Kidney capillary endothelial cell (primary cell): ENCODE measurements at regions not wholly inside any gene's neighbourhood (a gene's known extent, or its start where the extent isn't known, plus 50 kb on each side); places are given as distances from the start of the nearest gene placed in this dataset.
"Not testable (repeated sequence)": the region's sequence is repeated elsewhere in the genome, so short reads cannot be mapped to it uniquely, and the experiment has no call there.

Experiments used
- DNase-seq: peaks from one replicate; pipeline ENCODE4 v3.0.0-alpha.2; 2018; ENCODE audit warnings: low spot score

- DNase-seq, result not testable (repeated sequence)
Observed at GRCh38 chr4:189667386-189667785, 273.3 kb upstream of the FRG1 start.

DNA sequence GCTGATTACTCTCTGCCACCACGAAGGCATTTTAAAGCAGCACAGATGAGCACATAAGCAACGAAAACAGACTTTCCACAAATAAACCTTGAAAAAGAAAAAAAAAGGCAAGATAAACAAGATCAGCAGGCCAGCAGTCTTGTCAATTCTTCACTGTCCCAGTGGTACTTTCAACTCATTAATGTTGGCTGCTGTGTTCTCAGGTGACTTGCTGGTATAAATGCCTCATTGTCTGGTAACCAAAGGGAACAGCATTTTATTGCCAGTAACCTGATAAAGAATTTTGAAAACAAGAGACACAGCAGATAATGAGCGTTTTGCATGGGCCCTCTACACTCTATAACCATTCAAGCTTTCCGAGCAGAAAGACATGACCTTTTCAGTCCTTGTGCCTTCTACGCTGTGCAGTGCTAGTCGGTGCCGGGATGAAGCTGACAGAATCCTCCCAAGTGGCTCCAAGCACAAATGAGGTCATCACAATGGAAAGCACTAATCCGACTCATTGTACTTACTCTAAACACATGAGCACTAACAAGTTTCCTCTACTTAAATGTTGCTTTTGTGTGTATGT, 242.9 kb upstream of the FRG1 start:
- not testable (repeated sequence) for DNase-seq

DNA sequence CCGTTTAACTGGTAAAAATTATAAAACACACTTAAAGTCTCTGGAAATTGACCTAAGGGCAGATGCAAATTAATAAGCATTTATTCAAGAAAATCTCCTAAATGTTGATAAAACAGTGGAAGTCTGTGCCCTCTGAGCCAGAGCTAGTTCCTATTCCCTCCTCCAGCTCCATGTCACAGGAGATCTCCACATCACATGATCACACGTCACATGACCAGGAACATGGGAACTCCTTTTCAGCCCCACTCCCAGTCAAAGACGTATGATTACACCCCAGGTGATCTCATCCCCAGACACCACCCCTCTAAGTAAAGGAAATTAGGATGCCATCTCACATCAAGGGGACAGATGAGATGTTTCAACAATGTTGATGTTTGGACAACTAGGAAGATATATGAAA, 237.7 kb upstream of the FRG1 start:
- DNase-seq, result not testable (repeated sequence)

DNA sequence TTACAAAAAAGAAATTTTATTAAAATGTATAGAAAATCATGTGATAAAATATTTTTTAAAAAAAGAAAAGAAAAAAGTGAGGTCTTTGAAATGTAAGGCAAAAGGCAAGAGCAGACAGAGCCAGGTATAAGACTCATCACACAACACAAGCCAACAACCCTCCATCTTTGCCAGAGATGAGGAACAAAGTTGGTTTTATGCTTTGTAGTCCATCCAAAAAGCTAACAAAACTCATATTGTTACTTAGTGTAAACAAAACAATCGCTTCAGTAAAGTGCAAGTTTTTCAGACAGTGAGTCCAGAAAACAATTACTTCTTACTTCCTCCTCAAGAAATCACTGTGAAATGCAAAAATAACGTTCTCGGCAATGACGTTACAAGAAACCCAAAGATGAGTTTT, 233.9 kb upstream of the FRG1 start:
- not testable (repeated sequence) for DNase-seq

- not testable (repeated sequence) for DNase-seq
Observed at GRCh38 chr4:189707227-189707626, 233.4 kb upstream of the FRG1 start.

DNA sequence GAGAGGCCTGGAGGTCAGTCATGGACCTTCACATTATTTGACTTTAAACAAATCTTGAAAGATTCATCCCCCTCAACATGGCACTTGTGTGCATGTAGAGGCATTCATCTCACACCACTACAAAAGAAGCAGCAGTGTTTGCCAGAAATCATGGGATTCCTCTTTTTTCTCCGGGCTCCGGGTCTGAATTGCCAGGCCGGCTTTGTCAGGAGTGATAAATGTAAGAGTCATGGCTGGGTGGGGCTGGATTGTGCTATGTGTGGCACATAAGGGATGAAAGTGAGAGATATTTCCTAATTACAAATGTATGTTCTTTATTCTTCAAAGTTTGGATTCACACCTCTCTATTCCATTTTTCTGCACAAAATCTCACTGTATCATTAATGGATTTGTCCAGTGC, 228.7 kb upstream of the FRG1 start:
- not testable (repeated sequence) for DNase-seq

DNA sequence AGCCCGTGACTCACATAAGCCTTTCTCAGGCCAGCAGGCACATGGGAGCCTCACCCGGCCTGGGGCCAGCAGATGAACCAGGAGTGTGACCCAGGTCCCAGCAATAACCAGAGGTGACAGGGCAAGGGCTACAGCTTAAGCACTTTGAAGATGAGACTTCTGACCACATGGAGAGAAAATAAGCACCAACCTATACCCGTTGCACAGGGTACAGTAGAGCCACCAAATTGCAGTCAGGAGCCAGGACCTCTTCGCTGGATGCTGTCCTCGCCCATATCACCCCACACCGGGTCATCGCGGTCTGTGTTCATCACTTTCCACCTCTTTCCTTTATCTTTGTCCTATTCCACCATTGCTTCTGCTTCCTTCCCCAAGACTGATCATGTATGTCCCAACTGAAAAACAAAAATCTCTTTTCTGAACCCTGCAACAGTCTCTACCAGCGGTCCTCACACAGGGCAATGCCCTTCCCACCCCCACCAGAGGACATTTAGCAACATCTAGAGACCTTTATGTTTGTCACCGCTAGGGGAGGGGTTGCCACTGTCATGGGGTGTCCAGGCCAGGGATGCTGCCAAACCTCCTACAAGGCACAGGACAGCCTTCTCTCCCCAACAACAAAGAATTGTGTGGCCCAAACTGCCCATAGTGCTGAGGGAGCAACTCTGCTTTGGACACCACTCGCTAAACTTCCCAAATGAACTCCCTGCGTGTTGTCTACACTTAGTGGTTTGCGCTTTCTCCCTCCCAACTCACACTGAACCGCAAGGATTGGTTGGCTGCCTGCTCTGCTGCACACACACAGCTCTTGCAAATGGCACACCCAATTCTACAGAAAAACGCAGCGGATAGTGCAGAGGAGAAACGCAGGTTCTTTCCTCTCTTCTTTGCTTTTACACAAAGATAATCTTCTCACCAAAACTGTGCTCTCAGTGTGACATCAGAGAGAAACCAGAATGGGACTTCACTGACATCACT, 219.4 kb upstream of the FRG1 start:
- DNase-seq, result not testable (repeated sequence)

DNA sequence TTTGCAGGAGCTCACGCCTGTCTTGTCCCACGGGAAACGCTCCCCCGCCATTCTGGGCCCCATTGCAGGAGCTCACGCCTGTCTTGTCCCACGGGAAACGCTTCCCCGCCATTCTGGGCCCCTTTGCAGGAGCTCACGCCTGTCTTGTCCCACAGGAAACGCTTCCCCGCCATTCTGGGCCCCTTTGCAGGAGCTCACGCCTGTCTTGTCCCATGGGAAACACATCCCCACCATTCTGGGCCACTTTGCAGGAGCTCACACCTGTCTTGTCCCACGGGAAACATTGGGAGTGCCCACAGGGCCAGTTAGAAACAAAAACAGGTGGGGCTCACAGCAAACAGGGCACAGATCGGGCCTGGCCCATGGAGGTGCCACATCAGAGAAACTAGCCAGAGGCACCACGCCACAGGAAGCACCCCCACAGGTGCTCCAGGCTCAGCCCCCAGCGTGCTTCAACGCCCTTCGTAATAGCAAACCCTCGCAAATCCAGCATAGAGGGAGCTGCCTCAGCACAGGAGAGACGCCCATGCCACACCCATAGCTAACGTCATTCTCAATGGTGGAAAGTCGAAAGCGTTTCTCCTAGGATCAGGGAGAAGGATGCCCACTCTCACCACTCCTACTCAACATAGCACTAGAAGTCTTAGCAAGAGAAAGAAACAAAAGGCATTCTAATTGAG, 218.2 kb upstream of the FRG1 start:
- DNase-seq, result not testable (repeated sequence)

GRCh38 chr4:189727982-189728638, 212.6 kb upstream of the FRG1 start:
- DNase-seq, result not testable (repeated sequence)

DNA sequence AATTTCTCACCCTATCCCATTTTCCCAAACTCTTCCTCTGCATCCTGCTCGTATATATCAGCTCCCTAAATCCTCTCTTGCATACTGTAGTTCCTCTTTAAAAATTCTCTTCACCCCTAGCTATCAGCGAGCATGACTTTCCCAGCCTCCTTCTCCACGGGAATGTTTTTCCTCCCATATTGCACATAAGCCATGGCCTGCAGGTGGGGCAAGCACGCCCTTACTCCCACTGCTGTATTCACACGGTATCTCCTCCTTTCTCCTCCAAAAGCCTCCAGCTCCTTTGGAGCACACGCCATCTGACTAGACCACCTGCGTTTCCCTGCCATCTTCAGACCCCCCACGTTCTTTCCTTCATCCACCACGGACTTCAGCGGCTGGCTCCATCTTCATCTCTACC, 208.7 kb upstream of the FRG1 start:
- not testable (repeated sequence) for DNase-seq

GRCh38 chr4:189733507-189733906, 207.2 kb upstream of the FRG1 start:
- DNase-seq, result not testable (repeated sequence)

DNA sequence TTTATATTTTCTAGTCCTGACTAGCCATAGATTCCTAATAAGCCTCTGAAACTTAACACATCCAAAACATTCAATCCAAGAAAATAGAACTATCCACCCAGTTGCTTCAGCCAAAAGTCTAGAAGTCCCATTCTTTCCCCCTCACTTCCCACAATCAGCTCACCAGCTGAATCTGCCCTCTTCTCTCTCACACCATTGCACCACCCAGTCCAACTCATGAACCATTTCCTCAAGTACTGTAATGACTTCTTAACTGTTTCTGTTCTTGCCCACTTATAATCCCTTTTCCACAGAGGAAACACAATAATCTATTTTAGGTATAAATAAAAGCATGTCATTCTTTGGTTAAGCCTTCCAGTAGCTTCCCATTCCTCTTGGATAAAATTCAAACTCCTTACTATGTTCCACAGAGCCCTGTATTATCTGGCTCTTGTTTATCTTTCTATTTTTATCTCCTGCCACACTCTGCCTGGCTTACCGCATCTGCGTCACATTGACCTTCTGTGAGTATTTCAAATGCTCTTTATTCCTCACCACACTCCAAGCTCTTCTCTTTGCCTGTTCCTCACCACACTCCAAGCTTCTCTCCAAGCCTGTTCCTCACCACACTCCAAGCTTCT, 205.9 kb upstream of the FRG1 start:
- DNase-seq, result not testable (repeated sequence)

DNA sequence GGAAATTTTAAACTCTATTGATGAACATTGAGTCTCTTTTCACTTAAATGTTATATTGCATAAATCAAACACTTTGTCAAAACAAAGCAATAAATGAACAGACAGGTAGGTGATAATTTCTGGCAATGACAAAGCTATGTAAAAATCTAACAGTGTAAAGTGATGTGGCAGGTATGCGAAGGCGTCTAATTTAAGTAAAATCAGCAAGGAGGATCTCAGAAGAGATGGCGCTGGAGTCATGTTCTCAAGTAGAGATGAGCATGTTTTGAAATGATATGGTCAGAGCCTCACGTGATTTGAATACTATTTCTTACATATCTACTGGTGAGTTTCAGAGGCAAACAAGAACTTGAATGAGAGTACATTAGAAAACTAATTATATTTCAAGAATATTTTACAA, 204.0 kb upstream of the FRG1 start:
- DNase-seq, result not testable (repeated sequence)

DNA sequence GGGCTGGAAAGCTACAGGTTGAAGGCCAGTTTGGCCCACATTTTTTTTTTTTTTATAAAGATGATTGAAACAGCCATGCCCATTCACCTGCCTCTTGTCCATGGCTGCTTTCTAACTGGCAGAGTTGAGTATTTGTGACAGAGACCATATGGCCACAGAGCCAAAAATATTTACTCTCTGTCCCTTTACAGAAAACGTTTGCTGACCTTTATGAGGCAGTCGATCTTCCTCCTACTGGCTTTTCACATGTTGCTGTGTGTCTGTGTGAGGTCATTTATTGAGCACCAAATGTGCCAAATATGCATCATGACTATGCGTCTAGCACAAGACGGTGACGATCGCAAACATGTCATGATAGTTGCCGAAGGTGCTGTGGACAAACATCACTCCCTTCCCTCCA, 200.6 kb upstream of the FRG1 start:
- not testable (repeated sequence) for DNase-seq

DNA sequence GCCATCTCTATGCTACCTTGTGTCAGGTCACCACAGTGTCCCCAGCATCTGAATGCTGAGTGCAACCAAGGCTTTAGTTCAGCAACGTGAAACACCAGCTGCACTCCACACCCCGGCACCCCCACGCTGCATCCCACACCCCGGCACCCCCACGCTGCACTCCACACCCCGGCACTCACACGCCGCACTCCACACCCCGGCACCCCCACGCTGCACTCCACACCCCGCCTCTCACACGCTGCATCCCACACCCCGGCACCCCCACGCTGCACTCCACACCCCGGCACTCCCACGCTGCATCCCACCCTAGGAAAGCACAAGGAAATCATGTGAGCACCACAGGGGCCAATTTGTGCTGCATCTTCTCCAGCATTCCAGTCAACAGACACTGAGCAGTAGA, 199.8 kb upstream of the FRG1 start:
- DNase-seq, result no peak

DNA sequence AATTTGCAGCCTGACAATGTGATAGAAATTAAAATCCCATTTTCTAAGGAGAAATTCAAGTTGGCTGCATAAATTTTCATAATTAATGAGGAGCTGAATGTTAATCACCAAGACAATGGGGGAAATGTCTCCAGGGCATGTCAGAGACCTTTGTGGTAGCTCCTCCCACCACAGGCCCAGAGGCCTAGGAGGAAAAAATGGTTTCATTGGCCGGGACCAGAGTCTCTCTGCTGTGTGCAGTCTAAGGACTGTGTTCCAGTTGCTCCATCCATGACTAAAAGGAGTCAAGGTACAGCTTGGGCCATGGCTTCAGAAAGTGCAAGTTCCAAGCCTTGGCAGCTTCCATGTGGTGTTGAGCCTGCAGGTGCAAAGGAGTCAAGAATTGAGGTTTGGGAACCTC, 187.6 kb upstream of the FRG1 start:
- DNase-seq, result not testable (repeated sequence)

DNA sequence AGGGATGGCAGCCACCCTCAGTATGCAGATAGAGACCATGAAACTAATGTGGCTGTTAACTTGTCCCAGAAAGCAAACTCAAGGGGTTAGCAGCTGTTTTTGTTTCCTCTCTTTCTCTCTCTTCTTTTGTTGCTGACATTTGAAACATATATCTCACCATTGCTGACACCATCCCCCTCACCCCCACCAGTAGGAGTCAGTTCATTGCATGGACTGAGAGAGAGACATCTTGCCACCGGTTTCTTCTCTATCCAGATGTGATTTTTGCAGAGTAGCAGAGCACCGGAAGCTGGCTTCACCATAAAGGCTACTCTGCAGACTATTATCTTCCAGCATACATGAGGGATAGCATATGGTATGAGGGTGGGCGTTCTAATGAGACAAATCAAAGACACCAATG, 177.1 kb upstream of the FRG1 start:
- no peak for DNase-seq

GRCh38 chr4:189765301-189765700, 175.4 kb upstream of the FRG1 start:
- DNase-seq, result no peak

DNA sequence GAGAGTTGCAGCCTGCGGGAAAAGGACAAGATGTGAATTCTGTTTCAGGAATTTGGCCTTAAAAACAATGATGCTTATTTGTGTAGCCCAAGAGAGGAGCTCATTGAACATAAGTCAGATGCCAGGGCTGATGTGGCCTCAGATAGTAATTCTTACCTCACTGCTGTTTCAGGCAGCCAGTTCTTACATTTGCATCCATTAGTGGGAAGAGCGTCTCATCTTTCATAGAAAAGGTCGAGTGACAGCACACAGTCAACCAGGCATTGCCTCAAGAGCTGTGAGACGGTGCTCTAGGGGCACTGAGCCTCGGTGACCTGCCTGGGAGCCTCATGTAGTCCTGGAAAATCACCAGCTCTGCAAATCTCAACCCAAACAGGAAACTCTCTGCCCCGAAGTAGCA, 174.9 kb upstream of the FRG1 start:
- no peak for DNase-seq

- no peak for DNase-seq
Observed at GRCh38 chr4:189767941-189768340, 172.7 kb upstream of the FRG1 start.

GRCh38 chr4:189769131-189769530, 171.5 kb upstream of the FRG1 start:
- DNase-seq, result no peak
